Thyroid gland (tissue), 4 donors: ENCODE measurements at regions not wholly inside any gene's neighbourhood (a gene's known extent, or its start where the extent isn't known, plus 50 kb on each side); places are given as distances from the start of the nearest gene placed in this dataset.
A peak's percentile ranks its signal among the peaks of the same experiment; 100 is the strongest.
"Not testable (repeated sequence)": the region's sequence is repeated elsewhere in the genome, so short reads cannot be mapped to it uniquely, and the experiment has no call there.

Source experiments
- DNase-seq, 2 donors: peaks; one replicate each; pipeline ENCODE4 v3.0.0-alpha.2; 2019
- H3K27ac ChIP-seq, 3 donors: fragments of 200-600 bp; sonication (generic); 1 replicate in 2 of 3; 2 replicates in 1 of 3; pipeline ENCODE4 v1.5.1; 2016 to 2019; ENCODE audit warnings: mild to moderate bottlenecking in 1 of 3, moderate library complexity in 1 of 3
- H3K27me3 ChIP-seq: fragments of 200-600 bp; sonication (generic); one replicate; pipeline ENCODE4 v1.5.1; 2019
- H3K36me3 ChIP-seq, 2 donors: fragments of 200-600 bp; sonication (generic); one replicate each; pipeline ENCODE4 v1.5.1; 2016 to 2019
- H3K4me1 ChIP-seq, 2 donors: fragments of 200-600 bp; sonication (generic); one replicate each; pipeline ENCODE4 v1.5.1; 2017 to 2019
- H3K4me3 ChIP-seq, 3 donors: fragments of 200-600 bp; sonication (generic); replicated peaks in 1 of 3; 1 replicate in 2 of 3; 2 replicates in 1 of 3; pipeline ENCODE4 v1.5.1; 2016; ENCODE audit warnings: mild to moderate bottlenecking in 1 of 3
- H3K9me3 ChIP-seq: fragments of 200-600 bp; sonication (generic); one replicate; pipeline ENCODE4 v1.5.1; 2017
- CTCF ChIP-seq, 6 experiments: fragments of 200-600 bp in 3 of 6; fragments of 450-650 bp in 3 of 6; sonication (generic) in 3 of 6; IDR thresholded peaks; one replicate each; pipeline ENCODE4 v1.5.1; 2016 to 2019; ENCODE audit warnings: antibody characterized with exemption in 6 of 6, mild to moderate bottlenecking in 2 of 6, inconsistent platforms in 1 of 6, moderate library complexity in 1 of 6
- POLR2A ChIP-seq, 2 donors: fragments of 450-650 bp; IDR thresholded peaks; one replicate each; pipeline ENCODE4 v1.6.1; 2017; ENCODE audit warnings: antibody characterized with exemption in 2 of 2, mild to moderate bottlenecking in 2 of 2, moderate library complexity in 1 of 2
- WGBS, 2 donors: methylation state at CpG; one replicate each; pipeline ENCODE4 v1.1.5; 2017; 5-methylcytosine and 5-hydroxymethylcytosine counted together
- intact Hi-C: fragments of 100-400 bp; cut with DNase I; formaldehyde crosslinking; loops from one replicate; pipeline ENCODE4 v1.15.1; 2023

- peak overlapping the region; percentile 91 to 95 (median 94) for H3K27ac ChIP-seq
- WGBS, 2 donors = 45% methylated on average over 7 of the region's 7 CpGs
- no peak for DNase-seq
- H3K4me3 ChIP-seq = no peak overlapping the region
- intact Hi-C loops = loop anchor here (10.0 kb wide), 1 partner anchor 64 kb away; no protein-coding TSS in a partner anchor
- no peaks in the 10 kb centered on the region for H3K36me3 ChIP-seq
- TF ChIP-seq CTCF (IDR thresholded peaks at IDR 0.05) = no peak
- no peak for TF ChIP-seq POLR2A (IDR thresholded peaks at IDR 0.05)
- no peaks in the 10 kb centered on the region for H3K9me3 ChIP-seq
- H3K4me1 ChIP-seq = peaks cover 91 to 92% of the 10 kb centered on the region in 2 donors
- no peaks in the 10 kb centered on the region for H3K27me3 ChIP-seq
Observed at GRCh38 chr9:110128664-110129329, 79.2 kb downstream of the C9orf152 start.

GRCh38 chr9:110129425-110129824 lies 78.5 kb downstream of the C9orf152 start:
- Histone ChIP-seq H3K36me3 (no peaks in the 10 kb centered on the region), H3K4me1 (peaks cover 86 to 89% of the 10 kb centered on the region in 2 donors), H3K27me3 (no peaks in the 10 kb centered on the region), H3K4me3 (no peak overlapping the region), H3K27ac (peak overlapping the region; percentile 91 to 95 (median 94)), H3K9me3 (no peaks in the 10 kb centered on the region)
- intact Hi-C loops = loop anchor here (10.0 kb wide), 1 partner anchor 65 kb away; no protein-coding TSS in a partner anchor
- no peak for DNase-seq
- 70 to 73% methylated on average over 1 of the region's 1 CpG for WGBS, 2 donors
- TF ChIP-seq CTCF (IDR thresholded peaks at IDR 0.05) = no peak
- no peak for TF ChIP-seq POLR2A (IDR thresholded peaks at IDR 0.05)

GRCh38 chr9:110130211-110130610 lies 77.7 kb downstream of the C9orf152 start:
- H3K4me1 ChIP-seq = peaks cover 81 to 82% of the 10 kb centered on the region in 2 donors
- no peak for DNase-seq
- no peaks in the 10 kb centered on the region for H3K27me3 ChIP-seq
- no peak overlapping the region for H3K4me3 ChIP-seq
- no peak for TF ChIP-seq POLR2A (IDR thresholded peaks at IDR 0.05)
- TF ChIP-seq CTCF (IDR thresholded peaks at IDR 0.05) = no peak
- peak overlapping the region; percentile 91 to 95 (median 94) for H3K27ac ChIP-seq
- intact Hi-C loops = no loop called here
- H3K9me3 ChIP-seq = no peaks in the 10 kb centered on the region
- 88% methylated on average over 3 of the region's 3 CpGs for WGBS, 2 donors
- no peaks in the 10 kb centered on the region for H3K36me3 ChIP-seq

- no peaks in the 10 kb centered on the region for H3K9me3 ChIP-seq
- H3K4me3 ChIP-seq = no peak overlapping the region
- H3K36me3 ChIP-seq = no peaks in the 10 kb centered on the region
- H3K4me1 ChIP-seq = peaks cover 74 to 77% of the 10 kb centered on the region in 2 donors
- DNase-seq = no peak
- peak overlapping the region; percentile 89 to 94 (median 91) for H3K27ac ChIP-seq
- H3K27me3 ChIP-seq = no peaks in the 10 kb centered on the region
- intact Hi-C loops = no loop called here
- no peak for TF ChIP-seq POLR2A (IDR thresholded peaks at IDR 0.05)
- no peak for TF ChIP-seq CTCF (IDR thresholded peaks at IDR 0.05)
- 89 to 95% methylated on average over 6 of the region's 6 CpGs for WGBS, 2 donors
Observed at GRCh38 chr9:110130791-110131416, 77.1 kb downstream of the C9orf152 start.

- Histone ChIP-seq H3K9me3 (no peaks in the 10 kb centered on the region), H3K4me3 (no peak overlapping the region), H3K36me3 (peaks cover 3 to 4% of the 10 kb centered on the region in 2 donors), H3K27ac (peak overlapping the region; percentile 89 to 94 (median 91)), H3K4me1 (peaks cover 68 to 71% of the 10 kb centered on the region in 2 donors), H3K27me3 (no peaks in the 10 kb centered on the region)
- intact Hi-C loops = no loop called here
- DNase-seq = no peak
- TF ChIP-seq POLR2A (IDR thresholded peaks at IDR 0.05) = no peak
- no peak for TF ChIP-seq CTCF (IDR thresholded peaks at IDR 0.05)
- WGBS, 2 donors = 55 to 64% methylated on average over 2 of the region's 2 CpGs
Observed at GRCh38 chr9:110131499-110131898, 76.5 kb downstream of the C9orf152 start.

- H3K4me3 ChIP-seq, intact Hi-C loops, H3K9me3 ChIP-seq, H3K27me3 ChIP-seq: not testable (repeated sequence)
- peaks cover 14% of the 10 kb centered on the region in 2 donors for H3K36me3 ChIP-seq
- DNase-seq = peak; percentile 74 to 77
- H3K4me1 ChIP-seq = peaks cover 58 to 60% of the 10 kb centered on the region in 2 donors
- 45 to 56% methylated on average over 3 of the region's 3 CpGs for WGBS, 2 donors
- H3K27ac ChIP-seq = peak overlapping the region; percentile 89 to 94 (median 91)
Observed at GRCh38 chr9:110132531-110132930, 75.4 kb downstream of the C9orf152 start.
